ENCODE measurements at regions not wholly inside any gene's neighbourhood (a gene's known extent, or its start where the extent isn't known, plus 50 kb on each side); places are given as distances from the start of the nearest gene placed in this dataset.

DNA sequence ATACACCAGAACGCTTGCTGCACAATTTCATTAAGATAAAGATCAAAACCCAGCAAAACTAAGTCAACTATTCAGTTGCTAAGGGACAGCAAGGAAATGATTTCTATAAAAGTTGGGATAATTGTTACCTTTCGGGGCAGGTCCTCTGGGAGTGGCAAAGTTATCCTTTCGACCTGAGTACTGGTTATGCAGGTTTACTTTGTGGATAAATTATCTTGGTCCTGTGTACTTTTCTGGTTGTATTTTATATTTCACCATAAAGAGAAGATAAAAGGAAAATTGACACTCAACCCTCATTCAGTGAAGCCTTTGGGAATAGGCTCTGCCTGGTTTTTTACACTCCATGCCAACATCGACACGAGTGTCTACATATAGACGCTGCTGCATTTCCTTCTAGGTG lies 146.5 kb downstream of the SYK start:
- no peak for DNase-seq

DNA sequence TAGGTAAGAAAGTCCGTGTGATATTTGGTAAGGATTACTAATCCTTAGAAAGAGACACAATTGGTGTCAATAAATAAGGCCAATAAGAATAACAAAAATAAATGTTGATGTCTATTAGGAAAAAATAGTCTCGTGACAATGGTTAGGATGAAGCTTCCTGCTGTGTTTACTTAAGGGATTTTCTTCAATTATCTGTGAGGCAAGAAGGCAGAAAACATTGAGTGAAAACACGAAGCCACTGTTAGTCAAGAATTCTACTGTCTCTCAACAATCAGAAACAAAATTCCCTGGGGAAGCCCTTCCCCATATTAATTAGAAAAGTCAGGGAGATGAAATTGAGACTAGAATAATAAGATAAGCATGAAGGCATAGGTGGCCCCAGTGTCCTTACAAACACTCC lies 149.0 kb downstream of the SYK start:
- no peak for DNase-seq

GRCh38 chr9:90953200-90953599 lies 151.6 kb downstream of the SYK start:
- no peak for DNase-seq

GRCh38 chr9:90953805-90954204 lies 152.2 kb downstream of the SYK start:
- no peak for DNase-seq

DNA sequence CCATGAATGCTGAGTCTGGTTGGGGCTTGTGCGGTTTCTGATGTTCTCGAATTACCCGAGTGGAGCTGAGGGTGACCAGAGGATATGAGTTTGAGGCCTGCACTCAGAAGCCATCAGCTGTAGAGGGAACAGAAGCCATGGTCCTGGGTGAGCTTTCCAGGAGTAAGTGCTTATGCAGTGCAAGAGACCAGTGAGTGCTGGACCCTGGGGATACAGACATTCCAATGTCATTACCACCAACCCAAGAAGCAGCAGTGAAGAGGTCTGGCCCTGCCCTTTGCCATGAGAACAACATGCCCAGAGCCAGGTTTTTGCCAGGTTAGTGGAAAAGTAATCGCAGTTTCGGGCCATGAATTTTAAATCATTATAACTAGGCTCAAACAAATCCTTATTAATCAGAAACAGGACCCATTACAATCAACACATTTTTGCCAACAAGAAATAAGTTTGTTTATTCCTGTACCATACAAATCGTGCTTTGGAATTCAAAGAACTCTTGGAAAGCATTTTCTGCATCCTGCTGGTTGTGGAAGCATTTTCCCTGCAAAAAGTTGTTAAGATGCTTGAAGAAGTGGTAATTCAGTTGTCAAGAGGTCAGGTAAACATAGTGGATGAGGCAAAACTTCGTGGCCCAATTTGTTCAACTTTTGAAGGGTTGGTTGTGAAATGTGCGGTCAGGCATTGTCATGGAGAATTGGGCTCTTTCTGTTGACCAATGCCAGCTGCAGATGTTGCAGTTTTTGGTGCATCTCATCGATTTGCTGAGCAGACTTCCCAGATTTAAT lies 154.6 kb downstream of the SYK start:
- DNase-seq = no peak

DNA sequence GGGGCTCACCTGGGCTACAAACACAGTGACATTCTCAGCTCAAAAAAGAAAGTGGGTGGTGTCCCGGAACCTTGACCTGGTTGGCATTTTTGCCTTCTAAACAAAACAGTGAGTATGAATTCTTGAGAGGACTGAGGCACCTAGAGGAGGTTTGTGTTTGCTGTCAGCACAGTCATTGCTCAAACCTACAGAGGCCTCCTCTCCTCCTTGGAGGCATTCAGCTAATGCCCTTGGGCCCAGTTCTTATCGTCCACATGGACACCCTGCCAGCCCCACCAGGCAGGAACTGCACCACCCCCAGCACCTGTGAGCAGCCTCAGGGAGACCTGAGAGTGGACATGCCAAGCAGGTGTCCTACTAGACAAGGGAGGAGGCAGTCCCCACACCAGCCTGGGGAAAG lies 156.7 kb downstream of the SYK start:
- DNase-seq = no peak

DNA sequence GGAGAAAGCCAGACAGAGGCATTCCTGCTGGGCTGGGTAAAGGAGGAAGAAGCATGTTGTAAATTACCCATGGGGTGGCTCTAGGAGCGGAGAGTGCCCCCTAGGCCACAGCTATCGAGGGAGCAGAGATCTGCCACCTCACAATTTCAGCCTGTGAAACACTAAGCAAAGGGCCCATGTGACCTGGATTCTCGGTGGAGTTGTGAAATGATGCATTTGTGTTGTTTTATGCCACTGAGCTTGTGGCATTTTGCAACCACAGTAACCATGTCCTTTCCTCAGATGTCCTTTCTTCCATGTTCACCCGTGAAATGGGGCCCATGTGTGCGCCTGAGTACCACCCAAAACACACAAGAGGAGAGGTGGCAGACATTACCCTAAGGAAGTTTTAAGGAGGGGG lies 159.3 kb downstream of the SYK start:
- DNase-seq = no peak

DNA sequence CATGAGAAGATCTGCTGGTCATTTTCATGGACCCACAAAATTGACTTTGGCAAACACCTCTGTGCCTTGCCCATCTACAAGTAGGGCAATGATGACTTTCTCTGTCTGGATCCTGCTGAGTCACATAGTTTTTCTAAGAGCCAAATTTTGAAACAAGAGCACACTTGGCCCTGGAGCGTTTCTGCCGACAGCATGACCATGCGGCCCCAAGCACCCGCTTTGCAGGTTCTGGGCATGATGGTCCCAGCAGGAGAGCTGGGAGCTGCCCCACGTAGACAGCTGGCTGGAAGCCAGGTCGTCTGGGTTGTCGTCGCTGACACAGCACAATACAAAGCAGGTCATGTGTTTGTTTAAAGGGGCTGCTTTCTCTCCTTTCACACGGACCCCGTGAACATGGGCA lies 159.8 kb downstream of the SYK start:
- no peak for DNase-seq

DNA sequence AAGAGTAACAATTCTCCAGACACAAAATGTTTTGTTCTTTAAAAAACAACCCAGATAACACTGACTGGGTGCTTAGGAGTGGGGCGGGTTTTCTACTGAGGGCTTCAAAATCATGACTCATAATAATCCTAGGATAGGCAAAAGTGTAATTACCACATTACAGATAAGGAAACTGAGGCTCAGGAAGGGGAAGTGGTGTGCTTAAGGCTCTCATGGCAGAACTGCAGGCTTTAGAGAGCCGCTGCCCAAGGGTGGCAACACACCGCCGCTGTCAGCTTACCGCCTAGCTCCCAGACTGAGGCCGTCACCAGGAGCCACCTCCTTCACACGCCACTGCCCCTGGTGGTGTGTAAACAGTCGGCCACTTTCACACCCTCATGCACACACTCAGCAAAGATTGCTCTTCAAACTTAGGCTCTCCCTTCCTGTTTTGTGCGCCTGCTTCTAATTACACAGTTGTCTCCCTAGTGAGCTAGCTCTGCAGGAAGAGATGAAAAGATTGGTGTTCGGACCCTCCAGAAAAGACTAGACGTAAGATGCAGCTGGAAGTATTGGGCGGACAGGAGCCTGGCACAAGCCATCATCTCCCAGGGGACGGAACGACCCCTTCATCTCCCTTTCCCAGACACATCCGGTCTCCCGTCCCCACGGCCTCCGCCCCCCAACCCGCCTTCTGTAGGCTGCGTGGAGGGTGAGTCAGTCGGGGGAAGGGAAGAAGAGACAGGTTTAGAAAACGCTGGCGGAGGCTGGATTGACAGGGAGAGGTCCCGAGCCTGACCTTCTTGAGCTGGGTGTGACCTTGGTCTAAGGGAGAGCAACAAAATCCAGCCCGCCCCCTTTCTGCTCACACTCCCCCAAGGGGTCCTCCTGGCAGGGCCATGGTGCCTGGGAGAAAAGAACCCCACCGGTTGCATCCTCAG lies 162.7 kb downstream of the SYK start:
- no peak for DNase-seq

GRCh38 chr9:90965226-90966030 lies 163.8 kb downstream of the SYK start:
- no peak for DNase-seq

GRCh38 chr9:90966031-90966290 lies 164.3 kb downstream of the SYK start:
- DNase-seq = no peak

- no peak for DNase-seq
Observed at GRCh38 chr9:90966480-90967144, 165.0 kb downstream of the SYK start.

GRCh38 chr9:90967145-90967538 lies 165.5 kb downstream of the SYK start:
- no peak for DNase-seq

DNA sequence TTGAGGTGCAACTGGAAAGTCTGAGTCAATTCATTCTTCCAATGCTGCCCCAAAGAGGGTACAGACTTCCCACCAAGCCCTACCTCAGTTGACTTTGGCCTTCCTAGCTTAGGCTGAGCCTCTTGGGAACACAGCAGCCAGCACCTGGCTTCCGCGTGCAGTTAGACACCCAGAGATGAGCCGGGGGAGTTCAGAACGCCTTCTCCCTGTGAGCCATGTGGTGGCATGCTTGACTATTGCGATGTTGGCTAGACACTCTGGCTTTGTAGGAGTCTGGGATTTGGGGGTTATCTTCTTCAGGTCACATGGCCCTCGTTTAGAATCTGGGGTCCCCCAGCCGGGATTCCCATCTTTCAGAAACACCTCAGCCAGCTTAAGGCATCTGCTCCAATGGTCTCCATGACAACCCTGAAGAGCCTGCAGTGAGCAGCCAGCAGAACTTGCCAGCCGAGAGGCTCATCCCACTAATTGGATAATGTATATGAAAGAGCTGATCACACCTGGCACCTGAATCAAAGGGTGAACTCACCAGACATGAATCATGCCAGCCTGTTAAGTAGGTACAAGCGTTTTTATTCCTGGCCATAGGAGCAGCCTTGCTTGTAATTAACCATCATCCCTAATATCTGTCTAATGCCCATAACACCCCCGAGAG lies 167.5 kb downstream of the SYK start:
- DNase-seq = no peak

DNA sequence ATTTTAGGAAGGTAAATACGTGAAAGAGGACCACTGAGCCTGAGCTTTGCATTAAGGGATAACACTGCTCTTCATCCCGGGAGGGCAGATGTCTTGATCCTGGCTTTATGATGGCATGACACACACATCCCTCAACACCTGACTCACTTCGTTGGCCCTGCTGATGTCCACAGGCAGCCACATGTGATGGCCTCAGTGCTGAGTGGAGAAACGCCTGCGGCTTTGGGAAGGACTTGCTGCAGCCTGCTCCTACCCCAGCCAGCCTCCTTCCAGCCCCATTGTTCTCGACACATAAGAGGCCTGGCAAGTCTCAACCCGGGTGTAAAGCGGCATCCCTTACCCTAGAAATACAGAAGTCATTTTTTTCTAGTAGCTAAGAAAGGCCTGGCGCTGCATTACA lies 169.0 kb downstream of the SYK start:
- no peak for DNase-seq

- no peak for DNase-seq
Observed at GRCh38 chr9:90972057-90972456, 170.4 kb downstream of the SYK start.

DNA sequence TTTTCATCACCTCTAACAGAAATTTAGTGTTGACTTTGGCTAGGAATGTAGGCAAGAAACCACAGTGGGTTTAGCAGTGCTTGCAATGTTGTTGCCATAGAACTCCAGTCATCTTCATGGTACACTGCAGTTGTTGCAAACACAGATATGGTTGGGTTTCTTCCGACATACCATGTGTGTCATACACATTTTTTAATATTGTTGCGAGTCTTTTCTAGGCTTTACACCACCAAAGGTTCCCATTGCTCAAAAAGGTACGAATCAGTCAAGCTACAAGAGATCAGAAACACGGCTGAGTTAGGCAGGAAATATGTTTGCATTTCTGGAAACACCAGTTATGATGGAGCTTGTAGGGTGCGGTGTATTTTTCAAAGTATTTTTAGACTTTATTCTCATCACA lies 172.4 kb downstream of the SYK start:
- DNase-seq = no peak

- no peak for DNase-seq
Observed at GRCh38 chr9:90974643-90975245, 173.1 kb downstream of the SYK start.

- no peak for DNase-seq
Observed at GRCh38 chr9:90975781-90976538, 174.3 kb downstream of the SYK start.

- no peak for DNase-seq
Observed at GRCh38 chr9:90979138-90979551, 177.5 kb downstream of the SYK start.

DNA sequence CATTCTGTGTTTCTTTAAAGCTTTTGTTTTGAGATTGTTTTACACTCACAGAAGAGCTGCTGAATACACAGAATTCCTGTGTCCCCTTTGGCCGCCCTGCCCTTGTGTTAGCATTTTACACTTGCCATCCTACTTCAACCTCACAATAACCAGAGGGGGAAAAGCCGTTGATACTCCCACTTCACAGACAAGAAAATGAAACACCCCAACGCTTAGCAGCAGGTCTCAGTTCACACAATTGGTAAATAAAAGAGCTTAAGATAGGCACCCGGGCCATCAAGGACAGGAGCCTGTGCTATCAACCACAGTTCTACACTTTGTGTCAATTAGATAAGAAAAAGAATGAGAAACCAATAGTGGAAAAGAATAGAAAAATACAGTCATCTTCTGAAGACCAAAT lies 178.0 kb downstream of the SYK start:
- DNase-seq = no peak

All from CD4-positive, alpha-beta T cell treated with Interferon gamma for 1 hour (primary cell).